Right lobe of liver (tissue), 4 donors: ENCODE measurements at regions not wholly inside any gene's neighbourhood (a gene's known extent, or its start where the extent isn't known, plus 50 kb on each side); places are given as distances from the start of the nearest gene placed in this dataset.

Source experiments
- POLR2A ChIP-seq: fragments of 450-650 bp; IDR thresholded peaks from one replicate; pipeline ENCODE4 v1.6.1; 2017; ENCODE audit warnings: antibody characterized with exemption, mild to moderate bottlenecking
- TF ChIP-seq, protein P1 (sequence below), 4 donors: fragments of 200-600 bp in 3 of 4; fragments of 450-650 bp in 1 of 4; IDR thresholded peaks; one replicate each; pipeline versions ENCODE4 v1.5.1 to v1.8.0; 2016 to 2022; ENCODE audit warnings: antibody characterized with exemption in 4 of 4, mild to moderate bottlenecking in 2 of 4
- donor health status: DM: no; HTN: no; CAD: no.
- donor health status: DM: no; HTN: no; CAD: no.
- donor health status: DM: no; HTN: yes; CAD: no.

DNA sequence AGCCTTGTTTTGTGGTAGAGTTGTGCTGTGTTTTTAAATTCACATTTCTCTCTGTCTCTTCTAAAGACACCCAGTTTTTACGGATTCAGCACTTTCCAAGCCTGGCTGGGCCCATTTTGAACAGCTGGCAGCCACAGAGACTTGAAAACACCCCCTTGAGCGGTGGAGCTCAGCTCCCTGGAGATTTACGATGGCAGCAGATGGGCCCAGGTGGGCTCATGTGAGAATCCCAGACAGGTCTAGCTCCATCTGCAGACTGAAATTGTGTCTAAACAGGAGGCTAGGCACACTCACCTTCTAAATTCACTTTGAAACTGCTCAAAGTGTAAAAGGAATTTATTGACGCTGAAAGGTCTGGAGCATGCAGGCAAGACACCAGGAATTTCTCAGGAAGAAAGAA, 232.0 kb upstream of the HES1 start:
- TF ChIP-seq, protein P1, sequence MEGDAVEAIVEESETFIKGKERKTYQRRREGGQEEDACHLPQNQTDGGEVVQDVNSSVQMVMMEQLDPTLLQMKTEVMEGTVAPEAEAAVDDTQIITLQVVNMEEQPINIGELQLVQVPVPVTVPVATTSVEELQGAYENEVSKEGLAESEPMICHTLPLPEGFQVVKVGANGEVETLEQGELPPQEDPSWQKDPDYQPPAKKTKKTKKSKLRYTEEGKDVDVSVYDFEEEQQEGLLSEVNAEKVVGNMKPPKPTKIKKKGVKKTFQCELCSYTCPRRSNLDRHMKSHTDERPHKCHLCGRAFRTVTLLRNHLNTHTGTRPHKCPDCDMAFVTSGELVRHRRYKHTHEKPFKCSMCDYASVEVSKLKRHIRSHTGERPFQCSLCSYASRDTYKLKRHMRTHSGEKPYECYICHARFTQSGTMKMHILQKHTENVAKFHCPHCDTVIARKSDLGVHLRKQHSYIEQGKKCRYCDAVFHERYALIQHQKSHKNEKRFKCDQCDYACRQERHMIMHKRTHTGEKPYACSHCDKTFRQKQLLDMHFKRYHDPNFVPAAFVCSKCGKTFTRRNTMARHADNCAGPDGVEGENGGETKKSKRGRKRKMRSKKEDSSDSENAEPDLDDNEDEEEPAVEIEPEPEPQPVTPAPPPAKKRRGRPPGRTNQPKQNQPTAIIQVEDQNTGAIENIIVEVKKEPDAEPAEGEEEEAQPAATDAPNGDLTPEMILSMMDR (IDR thresholded peaks at IDR 0.05) = no peak
- TF ChIP-seq POLR2A = no peak
